GM12878 (cell line): ENCODE measurements at regions not wholly inside any gene's neighbourhood (a gene's known extent, or its start where the extent isn't known, plus 50 kb on each side); places are given as distances from the start of the nearest gene placed in this dataset.

Experiments
- ATAC-seq: fragments of 200-7000 bp; cut with Tn5 transposase; 3 replicates; pipeline ENCODE4 v1.9.1; 2020; ENCODE audit warnings: mild to moderate bottlenecking, moderate library complexity
- BruUV-seq: library from RNA; stranded (reverse); fragments of 400-500 nt; replicated peaks from 2 replicates; lab custom pipeline; 2021; lab: Mats Ljungman, UMichigan
- CTCF ChIA-PET: fragments of 300-600 bp; sonication (Branson Sonifier 250); formaldehyde crosslinking; extraction: SDS; loops from one replicate; lab custom pipeline; 2021; ENCODE audit warnings: inconsistent platforms; lab: Yijun Ruan, JAX
- POLR2A ChIA-PET: fragments of 350-600 bp; formaldehyde crosslinking; extraction: SDS; loops from one replicate; lab custom pipeline; 2021; ENCODE audit warnings: inconsistent platforms; lab: Charles Lee
- RAD21 ChIA-PET: fragments of 300-600 bp; sonication (Branson Sonifier 250); formaldehyde crosslinking; loops from one replicate; lab custom pipeline; 2023; ENCODE audit warnings: antibody characterized with exemption; ENCODE audit not compliant: unreplicated experiment; lab: Charles Lee
- SMC1A ChIA-PET: fragments of 300-600 bp; sonication (Branson Sonifier 250); formaldehyde crosslinking; loops from one replicate; lab custom pipeline; 2023; ENCODE audit not compliant: unreplicated experiment, uncharacterized antibody; lab: Charles Lee
- DNase-seq: peaks from one replicate; pipeline ENCODE4 v3.0.0-alpha.2; 2011; ENCODE audit warnings: low read depth, low spot score
- FAIRE-seq: peaks from 3 replicates; lab custom pipeline; 2011; peaks lifted over from hg19 to GRCh38; lab: Jason Lieb, UNC
- H2AFZ ChIP-seq: 2 replicates; pipeline ENCODE4 v1.6.0; 2011; ENCODE audit warnings: low read depth, low read length, control low read depth; ENCODE audit not compliant: control insufficient read depth
- H3K27ac ChIP-seq: 2 replicates; pipeline ENCODE4 v1.5.1; 2011; ENCODE audit warnings: control low read depth; ENCODE audit not compliant: control insufficient read depth, insufficient read depth
- H3K27me3 ChIP-seq, 2 experiments: replicated peaks in 1 of 2; 2 replicates each; pipeline versions ENCODE4 v1.6.0 to v1.6.1; 2011; ENCODE audit warnings: low read length in 1 of 2; ENCODE audit not compliant: control insufficient read depth in 2 of 2, insufficient read depth in 2 of 2
- H3K36me3 ChIP-seq, 2 experiments: 2 replicates each; pipeline ENCODE4 v1.5.1; 2011; ENCODE audit warnings: low read length in 1 of 2; ENCODE audit not compliant: control insufficient read depth in 2 of 2, insufficient read depth in 2 of 2
- H3K4me1 ChIP-seq: 2 replicates; pipeline ENCODE4 v1.6.1; 2011; ENCODE audit warnings: mild to moderate bottlenecking, low read length, moderate library complexity, mixed read lengths; ENCODE audit not compliant: control insufficient read depth, insufficient read depth
- H3K4me2 ChIP-seq: 2 replicates; pipeline ENCODE4 v1.6.0; 2011; ENCODE audit warnings: control low read depth; ENCODE audit not compliant: control insufficient read depth, insufficient read depth
- H3K4me3 ChIP-seq: fragments of 200-600 bp; sonication (generic); 2 replicates; pipeline ENCODE4 v1.5.1; 2016
- H3K79me2 ChIP-seq: 2 replicates; pipeline ENCODE4 v1.6.0; 2011; ENCODE audit warnings: low read length; ENCODE audit not compliant: control insufficient read depth, insufficient read depth
- H3K9ac ChIP-seq: 2 replicates; pipeline ENCODE4 v1.8.0; 2011; ENCODE audit warnings: low read length, control low read depth, mixed read lengths; ENCODE audit not compliant: control insufficient read depth, insufficient read depth
- H3K9me3 ChIP-seq: replicated peaks from 3 replicates; pipeline ENCODE4 v1.5.1; 2011; ENCODE audit warnings: mild to moderate bottlenecking, low read length; ENCODE audit not compliant: control insufficient read depth, insufficient read depth
- H4K20me1 ChIP-seq: 2 replicates; pipeline ENCODE4 v1.6.0; 2011; ENCODE audit not compliant: control insufficient read depth, insufficient read depth
- BCL11A ChIP-seq: IDR thresholded peaks from 2 replicates; pipeline ENCODE4 v1.6.1; 2011; ENCODE audit warnings: low read depth, low read length
- ETV6 ChIP-seq, 2 experiments: fragments of 450-650 bp in 1 of 2; IDR thresholded peaks in 1 of 2; conservative IDR thresholded peaks in 1 of 2; 2 replicates each; pipeline ENCODE4 v1.6.1; 2014; ENCODE audit warnings: antibody characterized with exemption in 1 of 2, borderline replicate concordance in 1 of 2, low read depth in 1 of 2, mild to moderate bottlenecking in 1 of 2, moderate library complexity in 1 of 2
- MEF2A ChIP-seq: IDR thresholded peaks from 2 replicates; pipeline ENCODE4 v1.6.1; 2011; ENCODE audit warnings: low read depth, mild to moderate bottlenecking, low read length, moderate library complexity; ENCODE audit not compliant: insufficient read depth
- NFXL1 ChIP-seq: fragments of 450-650 bp; IDR thresholded peaks from 2 replicates; pipeline ENCODE4 v1.6.1; 2017; ENCODE audit warnings: antibody characterized with exemption, mild to moderate bottlenecking, borderline replicate concordance
- PAX5 ChIP-seq: IDR thresholded peaks from 2 replicates; pipeline ENCODE4 v1.6.1; 2011; ENCODE audit warnings: low read depth, low read length, borderline replicate concordance
- PAX8 ChIP-seq: fragments of 450-650 bp; IDR thresholded peaks from 2 replicates; pipeline ENCODE4 v1.6.1; 2017; ENCODE audit warnings: mild to moderate bottlenecking, moderate library complexity
- SMAD1 ChIP-seq: fragments of 450-650 bp; IDR thresholded peaks from 2 replicates; pipeline ENCODE4 v1.6.1; 2018; ENCODE audit warnings: mild to moderate bottlenecking, low read depth; ENCODE audit not compliant: partially characterized antibody
- ZNF622 ChIP-seq: fragments of 450-650 bp; IDR thresholded peaks from 2 replicates; pipeline ENCODE4 v1.6.1; 2017; ENCODE audit warnings: mild to moderate bottlenecking, inconsistent platforms
- WGBS: methylation state at CpG from one replicate; pipeline ENCODE4 v1.1.6; 2016; ENCODE audit warnings: low lambda C conversion rate; ENCODE audit not compliant: insufficient replicate concordance, insufficient coverage; ENCODE audit errors: missing lambda C conversion rate; 5-methylcytosine and 5-hydroxymethylcytosine counted together
- in situ Hi-C: fragments of 300-500 bp; cut with MboI; formaldehyde crosslinking; loops from 9 replicates; pipeline ENCODE4 v1.14.3; 2018; ENCODE audit warnings: mixed read lengths
- intact Hi-C: fragments of 100-400 bp; cut with micrococcal nuclease; formaldehyde crosslinking; loops from one replicate; pipeline ENCODE4 v1.14.2; 2022; ENCODE audit not compliant: unreplicated experiment
- TF ChIP-seq, protein P1 (sequence below): fragments of 450-650 bp; conservative IDR thresholded peaks from 2 replicates; pipeline ENCODE4 v1.6.1; 2017; ENCODE audit warnings: mild to moderate bottlenecking, moderate library complexity
- TF ChIP-seq, protein P2 (sequence below): fragments of 450-650 bp; IDR thresholded peaks from 2 replicates; pipeline ENCODE4 v1.6.1; 2017; ENCODE audit warnings: mild to moderate bottlenecking, moderate library complexity

DNA sequence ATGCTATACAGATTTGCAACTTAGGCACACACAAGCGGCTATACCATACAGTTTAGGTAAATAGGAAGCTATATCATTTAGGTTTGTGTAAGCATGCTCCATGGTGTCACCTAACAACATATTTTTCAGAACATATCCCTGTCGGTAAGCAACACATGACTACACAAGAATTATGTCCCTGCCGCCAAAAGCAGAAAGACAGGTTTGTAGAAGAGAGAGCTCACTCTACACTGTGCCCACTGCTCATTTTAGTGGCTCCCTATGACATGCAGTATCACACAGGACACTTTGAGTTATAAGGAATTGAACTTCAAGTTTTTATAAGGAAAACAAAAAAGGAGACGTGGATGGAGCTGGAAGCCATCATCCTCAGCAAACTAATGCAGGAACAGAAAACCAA lies 132.5 kb upstream of the KAZN start:
- H3K27ac ChIP-seq, result no peak overlapping the region
- POLR2A ChIA-PET, result no interaction called here
- FAIRE-seq (no peak), DNase-seq (no peak), ATAC-seq (no peak)
- no peak for TF ChIP-seq MEF2A
- no peak for TF ChIP-seq ETV6 (conservative IDR thresholded peaks at IDR 0.05 in 1 of 2, IDR thresholded peaks at IDR 0.05 in 1 of 2; ENCODE audit: borderline replicate concordance in 1 of 2, low read depth in 1 of 2)
- no peak for TF ChIP-seq PAX8
- no peak for TF ChIP-seq BCL11A
- no peak for TF ChIP-seq ZNF622
- TF ChIP-seq, protein P1, sequence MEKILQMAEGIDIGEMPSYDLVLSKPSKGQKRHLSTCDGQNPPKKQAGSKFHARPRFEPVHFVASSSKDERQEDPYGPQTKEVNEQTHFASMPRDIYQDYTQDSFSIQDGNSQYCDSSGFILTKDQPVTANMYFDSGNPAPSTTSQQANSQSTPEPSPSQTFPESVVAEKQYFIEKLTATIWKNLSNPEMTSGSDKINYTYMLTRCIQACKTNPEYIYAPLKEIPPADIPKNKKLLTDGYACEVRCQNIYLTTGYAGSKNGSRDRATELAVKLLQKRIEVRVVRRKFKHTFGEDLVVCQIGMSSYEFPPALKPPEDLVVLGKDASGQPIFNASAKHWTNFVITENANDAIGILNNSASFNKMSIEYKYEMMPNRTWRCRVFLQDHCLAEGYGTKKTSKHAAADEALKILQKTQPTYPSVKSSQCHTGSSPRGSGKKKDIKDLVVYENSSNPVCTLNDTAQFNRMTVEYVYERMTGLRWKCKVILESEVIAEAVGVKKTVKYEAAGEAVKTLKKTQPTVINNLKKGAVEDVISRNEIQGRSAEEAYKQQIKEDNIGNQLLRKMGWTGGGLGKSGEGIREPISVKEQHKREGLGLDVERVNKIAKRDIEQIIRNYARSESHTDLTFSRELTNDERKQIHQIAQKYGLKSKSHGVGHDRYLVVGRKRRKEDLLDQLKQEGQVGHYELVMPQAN, result no peak
- TF ChIP-seq SMAD1, result no peak
- TF ChIP-seq, protein P2, sequence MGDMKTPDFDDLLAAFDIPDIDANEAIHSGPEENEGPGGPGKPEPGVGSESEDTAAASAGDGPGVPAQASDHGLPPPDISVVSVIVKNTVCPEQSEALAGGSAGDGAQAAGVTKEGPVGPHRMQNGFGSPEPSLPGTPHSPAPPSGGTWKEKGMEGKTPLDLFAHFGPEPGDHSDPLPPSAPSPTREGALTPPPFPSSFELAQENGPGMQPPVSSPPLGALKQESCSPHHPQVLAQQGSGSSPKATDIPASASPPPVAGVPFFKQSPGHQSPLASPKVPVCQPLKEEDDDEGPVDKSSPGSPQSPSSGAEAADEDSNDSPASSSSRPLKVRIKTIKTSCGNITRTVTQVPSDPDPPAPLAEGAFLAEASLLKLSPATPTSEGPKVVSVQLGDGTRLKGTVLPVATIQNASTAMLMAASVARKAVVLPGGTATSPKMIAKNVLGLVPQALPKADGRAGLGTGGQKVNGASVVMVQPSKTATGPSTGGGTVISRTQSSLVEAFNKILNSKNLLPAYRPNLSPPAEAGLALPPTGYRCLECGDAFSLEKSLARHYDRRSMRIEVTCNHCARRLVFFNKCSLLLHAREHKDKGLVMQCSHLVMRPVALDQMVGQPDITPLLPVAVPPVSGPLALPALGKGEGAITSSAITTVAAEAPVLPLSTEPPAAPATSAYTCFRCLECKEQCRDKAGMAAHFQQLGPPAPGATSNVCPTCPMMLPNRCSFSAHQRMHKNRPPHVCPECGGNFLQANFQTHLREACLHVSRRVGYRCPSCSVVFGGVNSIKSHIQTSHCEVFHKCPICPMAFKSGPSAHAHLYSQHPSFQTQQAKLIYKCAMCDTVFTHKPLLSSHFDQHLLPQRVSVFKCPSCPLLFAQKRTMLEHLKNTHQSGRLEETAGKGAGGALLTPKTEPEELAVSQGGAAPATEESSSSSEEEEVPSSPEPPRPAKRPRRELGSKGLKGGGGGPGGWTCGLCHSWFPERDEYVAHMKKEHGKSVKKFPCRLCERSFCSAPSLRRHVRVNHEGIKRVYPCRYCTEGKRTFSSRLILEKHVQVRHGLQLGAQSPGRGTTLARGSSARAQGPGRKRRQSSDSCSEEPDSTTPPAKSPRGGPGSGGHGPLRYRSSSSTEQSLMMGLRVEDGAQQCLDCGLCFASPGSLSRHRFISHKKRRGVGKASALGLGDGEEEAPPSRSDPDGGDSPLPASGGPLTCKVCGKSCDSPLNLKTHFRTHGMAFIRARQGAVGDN, result no peak
- TF ChIP-seq PAX5, result no peak
- no peak for TF ChIP-seq NFXL1
- intact Hi-C loops, result no loop called here
- H3K4me1 ChIP-seq, result no peaks in the 10 kb centered on the region
- no peaks in the 10 kb centered on the region for H3K79me2 ChIP-seq
- CTCF ChIA-PET, result interaction anchor here (0.8 kb wide), 1 partner anchor 9 kb away, joined by 3 read pairs; no protein-coding TSS in a partner anchor
- no peaks in the 10 kb centered on the region for H3K27me3 ChIP-seq
- WGBS, result 0% methylated on average over 4 of the region's 4 CpGs
- no TSS peak for BruUV-seq
- in situ Hi-C loops, result no loop called here
- no peaks in the 10 kb centered on the region for H4K20me1 ChIP-seq
- H3K36me3 ChIP-seq, result no peaks in the 10 kb centered on the region
- H2AFZ ChIP-seq, result no peak overlapping the region
- RAD21 ChIA-PET, result no interaction called here
- SMC1A ChIA-PET, result no interaction called here
- H3K9ac ChIP-seq, result no peak overlapping the region
- H3K4me3 ChIP-seq, result no peak overlapping the region
- no peaks in the 10 kb centered on the region; the same call in 2 of the 3 replicates for H3K9me3 ChIP-seq
- no peak overlapping the region for H3K4me2 ChIP-seq
